SK-N-MC (cell line): ENCODE measurements at regions not wholly inside any gene's neighbourhood (a gene's known extent, or its start where the extent isn't known, plus 50 kb on each side); places are given as distances from the start of the nearest gene placed in this dataset.

ENCODE experiments used
- EZH2 ChIP-seq: fragments of 200-600 bp; sonication (generic); IDR thresholded peaks from one replicate; pipeline ENCODE4 v1.6.1; 2017; ENCODE audit warnings: antibody characterized with exemption
- POLR2AphosphoS5 ChIP-seq: IDR thresholded peaks from 2 replicates; pipeline ENCODE4 v1.6.1; 2012; ENCODE audit warnings: mild to moderate bottlenecking, low read depth, low read length, borderline replicate concordance

- TF ChIP-seq EZH2 (no peak), POLR2AphosphoS5 (no peak)
Measured at GRCh38 chrX:5575407-5575806, 653.3 kb downstream of the NLGN4X start.
